NCI-H345 treated with DMSO at 0.1 percent for 48 hours (cell line): ENCODE measurements at regions not wholly inside any gene's neighbourhood (a gene's known extent, or its start where the extent isn't known, plus 50 kb on each side); places are given as distances from the start of the nearest gene placed in this dataset.

Experiments used
- DNase-seq: peaks from one replicate; lab custom pipeline; 2025; ENCODE audit not compliant: unreplicated experiment; lab: John Stamatoyannopoulos, UW

DNA sequence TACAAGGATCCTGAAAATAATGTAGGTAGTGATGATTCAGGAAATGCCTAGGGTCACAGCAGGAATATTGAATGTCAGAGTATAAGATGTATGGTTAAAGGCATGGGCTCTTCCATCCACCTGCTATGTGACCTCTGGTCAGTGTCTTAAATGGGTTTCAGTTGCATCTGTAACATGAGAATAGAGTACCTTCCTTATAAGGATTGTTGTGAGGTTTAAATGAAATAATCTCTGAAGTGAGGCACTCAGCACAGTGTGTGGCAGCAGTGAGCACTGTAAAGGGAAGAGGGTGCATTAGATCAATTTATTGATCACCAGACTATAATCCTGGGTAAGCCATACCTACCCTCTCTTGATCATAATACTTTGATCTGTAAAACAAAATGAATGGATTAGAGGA lies 319.1 kb downstream of the SLC4A3 start:
- no peak for DNase-seq

DNA sequence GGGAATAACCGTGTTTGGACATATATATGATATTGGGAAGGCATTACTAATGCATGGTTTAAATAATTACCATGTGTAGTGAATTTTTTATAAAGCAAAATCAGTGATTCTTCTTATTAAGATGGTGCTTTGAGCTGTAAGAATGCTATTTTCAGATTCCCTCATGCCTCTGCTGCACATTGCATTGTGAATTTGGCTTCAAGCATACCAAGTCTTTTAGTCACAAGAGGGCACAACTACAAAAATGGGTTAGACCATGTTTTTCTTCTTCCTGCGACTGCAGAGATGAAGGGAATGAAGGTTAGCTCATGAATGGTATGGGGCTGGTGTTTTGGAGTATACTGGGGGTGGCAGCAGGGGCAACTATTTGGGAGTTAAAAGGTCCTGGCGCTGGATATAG lies 320.1 kb downstream of the SLC4A3 start:
- no peak for DNase-seq

DNA sequence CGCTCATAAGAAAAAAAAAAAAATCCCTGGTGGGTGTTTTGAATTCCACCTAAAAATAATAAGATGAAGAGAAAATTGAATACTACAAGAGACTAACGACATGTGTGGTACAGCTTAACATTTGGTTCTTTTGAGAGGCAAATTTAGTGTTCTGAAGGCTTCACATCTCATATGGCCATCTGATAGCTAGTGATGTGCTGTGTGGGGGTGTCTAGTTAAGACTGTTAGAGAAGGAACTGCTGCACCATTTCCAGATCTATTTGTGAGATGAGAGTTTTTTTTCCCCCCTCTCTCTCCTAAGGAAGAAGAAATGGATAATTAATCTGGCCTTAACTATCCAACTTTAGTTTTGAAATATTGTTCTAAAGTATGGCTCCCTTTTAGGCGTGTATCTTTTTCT lies 321.6 kb downstream of the SLC4A3 start:
- DNase-seq = no peak

DNA sequence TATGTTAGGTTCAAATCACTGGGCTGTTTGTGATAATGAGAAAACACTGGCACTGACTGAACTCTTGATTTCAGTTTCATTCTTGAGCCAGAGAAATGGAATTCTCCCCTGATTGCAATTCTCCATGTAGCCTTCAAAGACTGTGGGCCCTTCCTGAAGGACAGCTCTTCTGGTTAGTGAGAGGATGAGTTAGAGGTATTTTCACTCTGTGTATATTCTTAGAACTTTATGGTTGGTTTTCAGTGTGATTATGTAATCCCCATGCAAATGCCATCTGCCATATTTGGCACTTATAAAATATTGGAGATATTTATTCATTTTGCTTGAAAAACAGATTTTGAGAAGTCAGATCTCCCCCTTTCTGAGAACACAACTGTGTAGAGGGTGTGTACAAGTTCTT lies 323.7 kb downstream of the SLC4A3 start:
- DNase-seq = no peak

DNA sequence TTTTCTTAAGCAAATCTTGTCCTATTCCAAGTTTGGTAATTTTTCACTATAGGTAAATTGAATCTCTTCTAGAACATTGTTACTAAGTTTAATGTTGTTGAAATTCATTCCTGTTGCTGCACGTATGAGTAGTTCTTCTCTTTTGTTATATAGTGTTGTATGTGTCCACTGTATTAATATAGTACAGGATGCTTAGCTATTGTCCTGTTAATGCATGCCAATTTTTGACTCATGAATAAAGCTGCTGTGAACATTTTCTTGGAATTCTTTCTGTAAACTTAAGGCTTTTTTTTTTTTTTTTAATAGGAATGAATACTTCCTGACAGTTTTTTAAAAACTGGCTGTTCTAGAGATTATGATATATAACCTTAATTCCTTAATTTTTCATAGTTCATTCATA lies 326.9 kb downstream of the SLC4A3 start:
- no peak for DNase-seq

- DNase-seq = no peak
Measured at GRCh38 chr2:219957820-219958219, 330.4 kb downstream of the SLC4A3 start.

DNA sequence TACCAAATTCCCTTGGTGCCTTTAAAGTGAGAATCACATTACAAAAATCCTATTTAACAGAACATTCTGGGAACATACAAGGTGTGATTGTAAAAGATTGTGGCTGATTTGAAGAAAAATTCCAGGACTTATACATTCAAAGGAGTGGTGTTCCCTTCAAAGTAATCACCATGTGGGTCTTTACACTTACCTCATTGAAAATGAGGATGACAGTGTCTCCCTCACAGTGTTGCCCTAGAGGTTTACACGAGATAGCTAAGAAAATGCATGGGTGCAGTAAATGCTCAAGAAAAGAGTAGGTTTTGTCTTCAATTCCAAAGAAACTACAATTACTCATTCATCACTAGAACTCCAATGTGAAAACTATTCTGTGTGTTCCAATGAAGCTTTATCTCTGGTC lies 331.5 kb downstream of the SLC4A3 start:
- DNase-seq = no peak

DNA sequence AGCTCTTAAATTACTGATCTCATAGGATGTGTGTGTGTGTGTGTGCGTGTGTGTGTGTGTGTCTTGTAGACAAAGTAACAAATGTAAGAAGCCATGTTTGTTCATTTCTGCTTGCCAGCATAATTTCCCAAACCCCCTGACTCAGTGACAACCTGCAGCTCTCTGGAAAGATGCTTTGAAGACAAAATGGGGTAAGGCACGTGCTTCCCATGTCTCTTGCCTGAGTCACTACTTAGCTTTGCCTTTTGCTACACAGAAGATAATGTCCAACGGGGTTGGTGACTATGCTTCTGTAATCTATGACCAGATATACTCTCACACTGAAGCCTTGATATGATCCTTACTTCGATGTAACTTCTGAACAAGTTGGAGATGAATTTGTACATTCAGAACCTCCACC lies 332.0 kb downstream of the SLC4A3 start:
- DNase-seq = no peak

DNA sequence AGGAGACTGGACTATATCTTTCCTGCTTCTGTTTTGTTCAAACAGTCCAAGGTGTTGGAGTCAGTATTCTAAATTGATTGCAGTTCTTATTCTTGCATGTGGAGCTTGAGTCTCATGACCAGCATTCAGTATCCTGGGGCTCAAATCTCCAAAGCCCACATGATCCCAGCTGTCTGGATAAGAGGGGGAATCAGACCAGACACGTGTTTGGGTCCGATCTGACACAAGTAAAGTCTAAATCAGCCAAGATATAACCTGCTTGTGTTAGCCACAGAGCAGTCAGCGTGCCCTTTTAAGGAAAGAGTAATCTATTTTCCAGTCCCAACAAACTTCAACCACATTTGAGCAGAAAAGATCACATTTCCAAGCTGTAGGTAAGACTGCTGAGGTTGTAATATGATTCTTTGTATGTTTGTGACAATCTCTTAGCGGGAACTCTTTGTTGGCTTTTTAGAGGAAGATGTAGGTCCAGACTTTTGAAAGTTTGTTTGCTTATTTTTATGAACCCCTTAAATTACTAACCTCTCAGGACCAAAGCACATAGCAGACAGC lies 334.6 kb downstream of the SLC4A3 start:
- DNase-seq = no peak

GRCh38 chr2:219962801-219963200 lies 335.4 kb downstream of the SLC4A3 start:
- DNase-seq = no peak

- DNase-seq = no peak
Measured at GRCh38 chr2:219965287-219966194, 338.1 kb downstream of the SLC4A3 start.

- DNase-seq = no peak
Measured at GRCh38 chr2:219967247-219968245, 340.1 kb downstream of the SLC4A3 start.

DNA sequence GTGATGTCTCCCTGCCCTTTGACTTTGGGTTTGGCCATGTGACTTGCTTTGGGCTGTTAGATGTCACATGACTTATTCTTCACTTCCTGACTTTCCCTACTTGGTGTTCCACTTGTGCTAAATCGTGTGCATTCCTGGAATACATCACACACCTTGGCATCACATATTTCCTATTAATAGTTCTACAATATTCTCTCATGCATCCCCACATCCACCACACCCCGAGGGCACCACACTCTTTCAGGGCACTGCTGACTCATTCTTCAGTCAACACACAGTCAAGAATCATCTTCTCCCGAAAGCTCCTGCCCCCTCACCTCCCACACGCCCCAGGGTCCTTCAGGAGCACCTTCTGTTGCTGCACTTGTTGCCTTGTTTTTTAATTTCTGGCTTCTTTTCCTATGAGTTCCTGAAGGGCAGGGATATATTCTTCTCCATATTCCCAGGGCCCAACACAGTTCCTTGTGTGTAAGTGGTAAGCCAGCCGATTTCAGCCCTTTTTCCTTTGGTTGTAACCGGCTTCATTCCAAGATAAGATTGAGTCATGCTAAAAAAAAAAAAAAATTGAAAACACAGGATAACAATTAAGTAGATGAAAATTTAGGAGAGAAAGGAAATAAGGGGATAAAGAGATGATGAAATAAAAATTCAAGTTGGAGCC lies 341.4 kb downstream of the SLC4A3 start:
- DNase-seq = no peak

DNA sequence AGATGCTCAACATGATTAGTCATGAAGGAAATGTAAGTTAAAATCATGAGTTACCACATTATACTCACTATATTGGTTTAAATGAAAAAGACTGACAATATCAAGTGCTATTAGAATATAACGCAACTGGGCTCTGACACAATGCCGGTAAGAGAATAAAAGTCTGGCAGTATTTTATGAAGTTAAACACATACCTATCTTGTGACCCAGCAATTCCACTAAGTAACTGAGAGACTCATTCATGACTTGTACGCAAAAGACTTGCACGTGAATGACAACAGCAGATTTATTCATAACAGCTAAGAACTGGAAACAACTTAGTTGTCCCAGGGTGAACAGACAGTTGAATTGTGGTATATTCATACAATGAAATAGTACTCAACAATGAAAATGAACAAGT lies 342.1 kb downstream of the SLC4A3 start:
- DNase-seq = no peak

DNA sequence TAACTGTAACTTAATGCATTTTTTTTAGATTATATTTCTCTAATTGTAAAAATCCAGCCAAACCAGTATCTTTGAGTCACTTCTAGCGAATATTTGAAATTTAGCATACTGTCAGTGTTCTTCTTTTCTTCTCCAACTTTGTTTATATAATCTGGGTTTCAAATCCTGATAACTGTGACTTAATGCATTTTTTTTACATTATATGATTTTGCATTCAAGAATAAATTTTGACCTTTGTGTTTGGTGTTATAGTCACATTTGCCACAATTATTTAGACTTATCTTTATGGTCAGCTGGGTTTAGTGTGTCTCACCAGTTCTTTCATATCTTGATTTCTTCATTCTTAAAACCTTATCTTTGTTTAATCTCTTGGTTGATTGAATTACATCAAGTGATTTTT lies 345.7 kb downstream of the SLC4A3 start:
- no peak for DNase-seq

GRCh38 chr2:219976871-219977270 lies 349.4 kb downstream of the SLC4A3 start:
- DNase-seq = no peak

DNA sequence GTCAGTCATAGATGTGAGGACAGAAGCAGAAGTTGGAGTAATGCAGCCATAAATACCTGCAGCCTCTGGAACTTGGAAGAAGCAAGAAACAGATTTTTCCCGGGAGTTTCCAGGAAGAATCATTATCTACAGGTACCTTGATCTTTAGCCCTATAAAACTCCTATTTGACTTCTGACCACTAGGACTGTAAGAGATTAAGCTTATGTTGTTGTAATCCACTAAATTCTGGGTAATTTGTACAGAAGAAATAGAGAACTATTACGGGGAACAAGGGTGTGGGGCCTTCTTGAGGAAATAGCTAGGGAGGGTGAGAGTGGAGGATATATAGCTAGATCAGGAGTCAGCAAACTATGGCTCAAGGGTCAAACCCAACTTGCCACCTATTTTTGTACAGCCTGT lies 353.2 kb downstream of the SLC4A3 start:
- no peak for DNase-seq

- DNase-seq = no peak
Measured at GRCh38 chr2:219983836-219984235, 356.4 kb downstream of the SLC4A3 start.

- DNase-seq = no peak
Measured at GRCh38 chr2:219985017-219985416, 357.6 kb downstream of the SLC4A3 start.

- no peak for DNase-seq
Measured at GRCh38 chr2:219987830-219988229, 360.4 kb downstream of the SLC4A3 start.

DNA sequence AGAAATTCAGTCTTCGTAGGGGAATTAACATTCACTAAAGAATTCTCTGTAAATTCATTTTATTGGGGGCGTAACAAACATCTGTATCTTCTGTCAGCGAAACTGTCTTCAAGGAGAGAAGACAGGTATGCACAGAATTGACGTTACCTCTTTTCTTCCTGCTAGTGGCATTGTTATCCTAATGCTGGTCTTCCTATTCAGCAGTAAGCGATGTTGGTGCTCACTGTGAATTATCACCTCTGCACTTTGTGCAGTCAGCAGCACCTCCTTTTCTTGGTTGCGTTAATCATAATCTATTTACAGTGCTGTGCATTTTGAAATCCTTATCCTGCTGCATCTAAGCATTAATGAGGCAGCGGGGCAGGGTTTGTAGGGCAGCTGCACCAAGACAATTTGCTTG lies 362.3 kb downstream of the SLC4A3 start:
- DNase-seq = no peak
